K562 (cell line): ENCODE measurements at regions not wholly inside any gene's neighbourhood (a gene's known extent, or its start where the extent isn't known, plus 50 kb on each side); places are given as distances from the start of the nearest gene placed in this dataset.

Experiments used
- DACH1 ChIP-seq: fragments of 450-650 bp; IDR thresholded peaks from 2 replicates; pipeline ENCODE4 v1.6.1; 2018; ENCODE audit not compliant: partially characterized antibody
- TF ChIP-seq, protein P1 (sequence below): fragments of 450-650 bp; IDR thresholded peaks from 2 replicates; pipeline ENCODE4 v1.6.1; 2016; ENCODE audit warnings: mild to moderate bottlenecking, moderate library complexity

DNA sequence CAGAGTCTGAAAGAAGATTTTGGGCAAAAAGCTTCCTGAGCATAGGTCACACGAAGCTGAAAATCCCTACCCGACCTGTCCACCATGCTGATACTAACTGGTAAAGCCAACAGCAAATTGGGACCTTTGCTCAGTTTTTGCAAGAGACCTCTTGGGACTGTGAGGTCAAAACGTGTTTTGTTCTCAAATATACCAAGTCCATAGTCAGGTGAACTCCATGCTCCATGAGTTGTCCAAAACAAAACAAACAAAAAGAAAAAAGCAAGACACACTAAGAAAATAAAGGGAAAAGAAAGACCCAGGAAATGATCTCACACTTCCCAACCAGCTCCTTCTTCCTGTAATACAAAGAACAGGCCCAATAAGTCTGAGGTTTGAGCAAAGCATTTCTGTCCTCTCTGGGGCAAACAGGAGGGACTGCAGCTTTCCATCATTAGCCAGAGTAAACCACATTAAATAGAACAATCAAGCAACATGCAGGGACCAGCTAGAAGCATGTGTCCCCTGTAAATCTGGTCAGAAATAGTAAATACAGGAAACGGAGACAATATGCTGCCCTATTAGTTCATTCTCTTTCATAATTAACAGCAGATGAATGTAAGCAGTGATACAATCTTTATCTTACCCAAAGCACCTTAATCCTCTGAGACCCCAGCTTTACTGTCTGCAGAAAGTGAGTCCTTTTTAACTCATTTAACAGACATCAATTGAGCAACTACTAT lies 125.0 kb upstream of the LIPC start (continued):
- TF ChIP-seq, protein P1, sequence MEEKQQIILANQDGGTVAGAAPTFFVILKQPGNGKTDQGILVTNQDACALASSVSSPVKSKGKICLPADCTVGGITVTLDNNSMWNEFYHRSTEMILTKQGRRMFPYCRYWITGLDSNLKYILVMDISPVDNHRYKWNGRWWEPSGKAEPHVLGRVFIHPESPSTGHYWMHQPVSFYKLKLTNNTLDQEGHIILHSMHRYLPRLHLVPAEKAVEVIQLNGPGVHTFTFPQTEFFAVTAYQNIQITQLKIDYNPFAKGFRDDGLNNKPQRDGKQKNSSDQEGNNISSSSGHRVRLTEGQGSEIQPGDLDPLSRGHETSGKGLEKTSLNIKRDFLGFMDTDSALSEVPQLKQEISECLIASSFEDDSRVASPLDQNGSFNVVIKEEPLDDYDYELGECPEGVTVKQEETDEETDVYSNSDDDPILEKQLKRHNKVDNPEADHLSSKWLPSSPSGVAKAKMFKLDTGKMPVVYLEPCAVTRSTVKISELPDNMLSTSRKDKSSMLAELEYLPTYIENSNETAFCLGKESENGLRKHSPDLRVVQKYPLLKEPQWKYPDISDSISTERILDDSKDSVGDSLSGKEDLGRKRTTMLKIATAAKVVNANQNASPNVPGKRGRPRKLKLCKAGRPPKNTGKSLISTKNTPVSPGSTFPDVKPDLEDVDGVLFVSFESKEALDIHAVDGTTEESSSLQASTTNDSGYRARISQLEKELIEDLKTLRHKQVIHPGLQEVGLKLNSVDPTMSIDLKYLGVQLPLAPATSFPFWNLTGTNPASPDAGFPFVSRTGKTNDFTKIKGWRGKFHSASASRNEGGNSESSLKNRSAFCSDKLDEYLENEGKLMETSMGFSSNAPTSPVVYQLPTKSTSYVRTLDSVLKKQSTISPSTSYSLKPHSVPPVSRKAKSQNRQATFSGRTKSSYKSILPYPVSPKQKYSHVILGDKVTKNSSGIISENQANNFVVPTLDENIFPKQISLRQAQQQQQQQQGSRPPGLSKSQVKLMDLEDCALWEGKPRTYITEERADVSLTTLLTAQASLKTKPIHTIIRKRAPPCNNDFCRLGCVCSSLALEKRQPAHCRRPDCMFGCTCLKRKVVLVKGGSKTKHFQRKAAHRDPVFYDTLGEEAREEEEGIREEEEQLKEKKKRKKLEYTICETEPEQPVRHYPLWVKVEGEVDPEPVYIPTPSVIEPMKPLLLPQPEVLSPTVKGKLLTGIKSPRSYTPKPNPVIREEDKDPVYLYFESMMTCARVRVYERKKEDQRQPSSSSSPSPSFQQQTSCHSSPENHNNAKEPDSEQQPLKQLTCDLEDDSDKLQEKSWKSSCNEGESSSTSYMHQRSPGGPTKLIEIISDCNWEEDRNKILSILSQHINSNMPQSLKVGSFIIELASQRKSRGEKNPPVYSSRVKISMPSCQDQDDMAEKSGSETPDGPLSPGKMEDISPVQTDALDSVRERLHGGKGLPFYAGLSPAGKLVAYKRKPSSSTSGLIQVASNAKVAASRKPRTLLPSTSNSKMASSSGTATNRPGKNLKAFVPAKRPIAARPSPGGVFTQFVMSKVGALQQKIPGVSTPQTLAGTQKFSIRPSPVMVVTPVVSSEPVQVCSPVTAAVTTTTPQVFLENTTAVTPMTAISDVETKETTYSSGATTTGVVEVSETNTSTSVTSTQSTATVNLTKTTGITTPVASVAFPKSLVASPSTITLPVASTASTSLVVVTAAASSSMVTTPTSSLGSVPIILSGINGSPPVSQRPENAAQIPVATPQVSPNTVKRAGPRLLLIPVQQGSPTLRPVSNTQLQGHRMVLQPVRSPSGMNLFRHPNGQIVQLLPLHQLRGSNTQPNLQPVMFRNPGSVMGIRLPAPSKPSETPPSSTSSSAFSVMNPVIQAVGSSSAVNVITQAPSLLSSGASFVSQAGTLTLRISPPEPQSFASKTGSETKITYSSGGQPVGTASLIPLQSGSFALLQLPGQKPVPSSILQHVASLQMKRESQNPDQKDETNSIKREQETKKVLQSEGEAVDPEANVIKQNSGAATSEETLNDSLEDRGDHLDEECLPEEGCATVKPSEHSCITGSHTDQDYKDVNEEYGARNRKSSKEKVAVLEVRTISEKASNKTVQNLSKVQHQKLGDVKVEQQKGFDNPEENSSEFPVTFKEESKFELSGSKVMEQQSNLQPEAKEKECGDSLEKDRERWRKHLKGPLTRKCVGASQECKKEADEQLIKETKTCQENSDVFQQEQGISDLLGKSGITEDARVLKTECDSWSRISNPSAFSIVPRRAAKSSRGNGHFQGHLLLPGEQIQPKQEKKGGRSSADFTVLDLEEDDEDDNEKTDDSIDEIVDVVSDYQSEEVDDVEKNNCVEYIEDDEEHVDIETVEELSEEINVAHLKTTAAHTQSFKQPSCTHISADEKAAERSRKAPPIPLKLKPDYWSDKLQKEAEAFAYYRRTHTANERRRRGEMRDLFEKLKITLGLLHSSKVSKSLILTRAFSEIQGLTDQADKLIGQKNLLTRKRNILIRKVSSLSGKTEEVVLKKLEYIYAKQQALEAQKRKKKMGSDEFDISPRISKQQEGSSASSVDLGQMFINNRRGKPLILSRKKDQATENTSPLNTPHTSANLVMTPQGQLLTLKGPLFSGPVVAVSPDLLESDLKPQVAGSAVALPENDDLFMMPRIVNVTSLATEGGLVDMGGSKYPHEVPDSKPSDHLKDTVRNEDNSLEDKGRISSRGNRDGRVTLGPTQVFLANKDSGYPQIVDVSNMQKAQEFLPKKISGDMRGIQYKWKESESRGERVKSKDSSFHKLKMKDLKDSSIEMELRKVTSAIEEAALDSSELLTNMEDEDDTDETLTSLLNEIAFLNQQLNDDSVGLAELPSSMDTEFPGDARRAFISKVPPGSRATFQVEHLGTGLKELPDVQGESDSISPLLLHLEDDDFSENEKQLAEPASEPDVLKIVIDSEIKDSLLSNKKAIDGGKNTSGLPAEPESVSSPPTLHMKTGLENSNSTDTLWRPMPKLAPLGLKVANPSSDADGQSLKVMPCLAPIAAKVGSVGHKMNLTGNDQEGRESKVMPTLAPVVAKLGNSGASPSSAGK: no peak
- TF ChIP-seq DACH1: no peak
